Keratinocyte (primary cell): ENCODE measurements at regions not wholly inside any gene's neighbourhood (a gene's known extent, or its start where the extent isn't known, plus 50 kb on each side); places are given as distances from the start of the nearest gene placed in this dataset.

Experiments used
- DNase-seq: peaks from one replicate; pipeline ENCODE4 v3.0.0-alpha.2; 2011; ENCODE audit warnings: low read depth, missing footprints, low spot score
- FAIRE-seq: peaks from 2 replicates; lab custom pipeline; 2011; peaks lifted over from hg19 to GRCh38; lab: Jason Lieb, UNC
- H2AFZ ChIP-seq: 2 replicates; pipeline ENCODE4 v1.6.0; 2012; ENCODE audit warnings: low read length, control low read depth, inconsistent platforms; ENCODE audit not compliant: control insufficient read depth
- H3K27ac ChIP-seq: 2 replicates; pipeline ENCODE4 v1.5.1; 2011; ENCODE audit warnings: low read length; ENCODE audit not compliant: control insufficient read depth, insufficient read depth
- H3K27me3 ChIP-seq: 3 replicates; pipeline ENCODE4 v1.6.0; 2011; ENCODE audit warnings: low read length; ENCODE audit not compliant: control insufficient read depth, insufficient read depth; ENCODE audit errors: extremely low read depth
- H3K36me3 ChIP-seq, 2 experiments: 2 replicates in 1 of 2; 3 replicates in 1 of 2; pipeline ENCODE4 v1.5.1; 2011; ENCODE audit warnings: low read length in 2 of 2, mild to moderate bottlenecking in 1 of 2; ENCODE audit not compliant: control insufficient read depth in 2 of 2, insufficient read depth in 2 of 2; ENCODE audit errors: extremely low read depth in 1 of 2
- H3K4me1 ChIP-seq: 3 replicates; pipeline ENCODE4 v1.5.1; 2011; ENCODE audit warnings: low read length; ENCODE audit not compliant: control insufficient read depth, insufficient read depth; ENCODE audit errors: extremely low read depth
- H3K4me2 ChIP-seq: 3 replicates; pipeline ENCODE4 v1.6.0; 2011; ENCODE audit warnings: low read depth, low read length; ENCODE audit not compliant: control insufficient read depth, insufficient read depth; ENCODE audit errors: extremely low read depth
- H3K4me3 ChIP-seq, 3 experiments: fragments of 200-600 bp in 1 of 3; sonication (generic) in 1 of 3; 2 replicates in 2 of 3; 3 replicates in 1 of 3; pipeline ENCODE4 v1.5.1; 2011 to 2016; ENCODE audit warnings: low read length in 3 of 3, mild to moderate bottlenecking in 3 of 3, control low read depth in 2 of 3, inconsistent platforms in 1 of 3, low read depth in 1 of 3, mixed read lengths in 1 of 3, mixed run types in 1 of 3, moderate library complexity in 1 of 3; ENCODE audit not compliant: control insufficient read depth in 2 of 3, insufficient read depth in 2 of 3; ENCODE audit errors: extremely low read depth in 1 of 3
- H3K79me2 ChIP-seq: 2 replicates; pipeline ENCODE4 v1.6.0; 2012; ENCODE audit warnings: low read length; ENCODE audit not compliant: control insufficient read depth, insufficient read depth
- H3K9ac ChIP-seq: 3 replicates; pipeline ENCODE4 v1.6.0; 2011; ENCODE audit warnings: low read length; ENCODE audit not compliant: control insufficient read depth, insufficient read depth; ENCODE audit errors: extremely low read depth
- H3K9me1 ChIP-seq: 3 replicates; pipeline ENCODE4 v1.6.0; 2011; ENCODE audit warnings: low read length; ENCODE audit not compliant: control insufficient read depth, insufficient read depth; ENCODE audit errors: extremely low read depth
- H3K9me3 ChIP-seq: 2 replicates; pipeline ENCODE4 v1.5.1; 2012; ENCODE audit warnings: low read depth, low read length; ENCODE audit not compliant: control insufficient read depth
- H4K20me1 ChIP-seq: 3 replicates; pipeline ENCODE4 v1.6.0; 2011; ENCODE audit warnings: low read length; ENCODE audit not compliant: control insufficient read depth, insufficient read depth; ENCODE audit errors: extremely low read depth
- CTCF ChIP-seq, 3 experiments: IDR thresholded peaks in 1 of 3; conservative IDR thresholded peaks in 1 of 3; optimal IDR thresholded peaks in 1 of 3; 2 replicates in 2 of 3; 3 replicates in 1 of 3; pipeline versions ENCODE3 to v1.5.1; 2011; ENCODE audit warnings: low read length in 3 of 3, mild to moderate bottlenecking in 3 of 3, moderate library complexity in 2 of 3, control low read depth in 1 of 3, inconsistent platforms in 1 of 3; ENCODE audit not compliant: insufficient read depth in 2 of 3; ENCODE audit errors: extremely low read depth in 1 of 3
- EZH2 ChIP-seq: IDR thresholded peaks from one replicate; pipeline ENCODE4 v1.6.1; 2012; ENCODE audit warnings: inconsistent platforms, mild to moderate bottlenecking, low read length, moderate library complexity
- dilution Hi-C: fragments of 300-500 bp; cut with MboI; formaldehyde crosslinking; loops from one replicate; pipeline ENCODE4 v1.7.0; 2020; ENCODE audit warnings: low sequenced_read_pairs; ENCODE audit not compliant: extremely low pct_ligation_motif_present

- Histone ChIP-seq H3K79me2 (peaks cover 11% of the 10 kb centered on the region), H3K27me3 (no peaks in the 10 kb centered on the region), H2AFZ (no peak overlapping the region), H4K20me1 (no peaks in the 10 kb centered on the region), H3K4me1 (no peaks in the 10 kb centered on the region), H3K4me2 (no peak overlapping the region), H3K9me1 (no peaks in the 10 kb centered on the region), H3K4me3 (no peak overlapping the region), H3K36me3 (no peaks in the 10 kb centered on the region), H3K9ac (no peak overlapping the region), H3K9me3 (no peaks in the 10 kb centered on the region), H3K27ac (no peak overlapping the region)
- dilution Hi-C loops: no loop called here
- no peak for FAIRE-seq
- TF ChIP-seq EZH2 (no peak), CTCF (optimal IDR thresholded peaks at IDR 0.05 in 1 of 3, IDR thresholded peaks at IDR 0.05 in 1 of 3, conservative IDR thresholded peaks at IDR 0.05 in 1 of 3; ENCODE audit: extremely low read depth in 1 of 3, insufficient read depth in 2 of 3, low read length in 3 of 3) (no peak)
- DNase-seq: no peak
Measured at GRCh38 chr6:144390886-144391285, 105.8 kb downstream of the UTRN start.

- H2AFZ ChIP-seq: no peak overlapping the region
- H3K9ac ChIP-seq: no peak overlapping the region
- no peak overlapping the region for H3K4me3 ChIP-seq
- no peaks in the 10 kb centered on the region for H3K9me3 ChIP-seq
- no peaks in the 10 kb centered on the region for H3K36me3 ChIP-seq
- no peak overlapping the region for H3K27ac ChIP-seq
- H3K9me1 ChIP-seq: no peaks in the 10 kb centered on the region
- TF ChIP-seq EZH2 (no peak), CTCF (optimal IDR thresholded peaks at IDR 0.05 in 1 of 3, IDR thresholded peaks at IDR 0.05 in 1 of 3, conservative IDR thresholded peaks at IDR 0.05 in 1 of 3; ENCODE audit: extremely low read depth in 1 of 3, insufficient read depth in 2 of 3, low read length in 3 of 3) (no peak)
- H4K20me1 ChIP-seq: no peaks in the 10 kb centered on the region
- peaks cover 21% of the 10 kb centered on the region for H3K79me2 ChIP-seq
- H3K4me2 ChIP-seq: no peak overlapping the region
- DNase-seq (no peak), FAIRE-seq (no peak)
- no peaks in the 10 kb centered on the region for H3K4me1 ChIP-seq
- no peaks in the 10 kb centered on the region for H3K27me3 ChIP-seq
- dilution Hi-C loops: no loop called here
Measured at GRCh38 chr6:144392536-144392935, 107.4 kb downstream of the UTRN start.
